ENCODE measurements at regions not wholly inside any gene's neighbourhood (a gene's known extent, or its start where the extent isn't known, plus 50 kb on each side); places are given as distances from the start of the nearest gene placed in this dataset.
"Not testable (repeated sequence)": the region's sequence is repeated elsewhere in the genome, so short reads cannot be mapped to it uniquely, and the experiment has no call there.

GRCh38 chr15:83380059-83380458, 67.1 kb upstream of the SH3GL3 start:
- DNase-seq (no peak), ATAC-seq (no peak)
- ChIA-PET POLR2A (no interaction called here), CTCF (no interaction called here)
- H3K4me1 Mint-ChIP-seq, result peaks cover 0 to 6% (median 0%) of the 10 kb centered on the region in 7 donors
- Histone ChIP-seq H3K9me3 (ENCODE audit: control insufficient read depth in 2 of 3, low read length in 3 of 3) (no peaks in the 10 kb centered on the region), H3K27me3 (ENCODE audit: control insufficient read depth in 2 of 2, insufficient read depth in 2 of 2, low read length in 2 of 2) (no peaks in the 10 kb centered on the region), H3K4me3 (ENCODE audit: low read length) (no peak overlapping the region), H3K36me3 (ENCODE audit: control insufficient read depth in 2 of 3, insufficient read depth in 3 of 3, low read length in 3 of 3) (no peaks in the 10 kb centered on the region), H3K27ac (ENCODE audit: low read depth, low read length) (no peak overlapping the region), H3K4me1 (ENCODE audit: control insufficient read depth in 2 of 2, insufficient read depth in 2 of 2, low read length in 2 of 2) (no peaks in the 10 kb centered on the region)
- peaks cover 40 to 61% (median 51%) of the 10 kb centered on the region in 5 donors for H3K27me3 Mint-ChIP-seq
- no peak overlapping the region for H3K4me3 Mint-ChIP-seq
- no peak overlapping the region for H3K27ac Mint-ChIP-seq
- peaks cover 0 to 3% (median 0%) of the 10 kb centered on the region in 5 donors for H3K36me3 Mint-ChIP-seq
- peaks cover 0 to 6% (median 0%) of the 10 kb centered on the region in 11 donors for H3K9me3 Mint-ChIP-seq
- intact Hi-C loops (cut with micrococcal nuclease), result loop anchor here in 1 of 2 donors (1.0 kb wide), 1 partner anchor 132 kb away; no protein-coding TSS in a partner anchor

GRCh38 chr15:83380682-83381081, 66.5 kb upstream of the SH3GL3 start:
- intact Hi-C loops (cut with micrococcal nuclease), result loop anchor here in 1 of 2 donors (1.0 kb wide), 1 partner anchor 132 kb away; no protein-coding TSS in a partner anchor
- H3K27ac Mint-ChIP-seq, result no peak overlapping the region
- Histone ChIP-seq H3K36me3 (ENCODE audit: control insufficient read depth in 2 of 3, insufficient read depth in 3 of 3, low read length in 3 of 3) (no peaks in the 10 kb centered on the region), H3K4me1 (ENCODE audit: control insufficient read depth in 2 of 2, insufficient read depth in 2 of 2, low read length in 2 of 2) (no peaks in the 10 kb centered on the region), H3K4me3 (ENCODE audit: low read length) (no peak overlapping the region), H3K9me3 (ENCODE audit: control insufficient read depth in 2 of 3, low read length in 3 of 3) (no peaks in the 10 kb centered on the region), H3K27me3 (ENCODE audit: control insufficient read depth in 2 of 2, insufficient read depth in 2 of 2, low read length in 2 of 2) (no peaks in the 10 kb centered on the region), H3K27ac (ENCODE audit: low read depth, low read length) (no peak overlapping the region)
- H3K9me3 Mint-ChIP-seq, result peaks cover 0 to 2% (median 0%) of the 10 kb centered on the region in 11 donors
- ChIA-PET POLR2A (no interaction called here), CTCF (no interaction called here)
- no peak overlapping the region for H3K4me3 Mint-ChIP-seq
- H3K36me3 Mint-ChIP-seq, result peaks cover 0 to 3% (median 0%) of the 10 kb centered on the region in 5 donors
- peak in 2 of 9 donors; percentile 16 to 33 for DNase-seq
- peaks cover 0 to 6% (median 0%) of the 10 kb centered on the region in 7 donors for H3K4me1 Mint-ChIP-seq
- peak; percentile 46 for ATAC-seq
- H3K27me3 Mint-ChIP-seq, result peaks cover 37 to 55% (median 47%) of the 10 kb centered on the region in 5 donors

- H3K27ac Mint-ChIP-seq; H3K4me3 Mint-ChIP-seq; ATAC-seq; intact Hi-C loops (cut with micrococcal nuclease); DNase-seq; H3K9me3 ChIP-seq (ENCODE audit: control insufficient read depth in 2 of 3, low read length in 3 of 3); POLR2A ChIA-PET; H3K36me3 Mint-ChIP-seq; H3K27me3 ChIP-seq (ENCODE audit: control insufficient read depth in 2 of 2, insufficient read depth in 2 of 2, low read length in 2 of 2); H3K27ac ChIP-seq (ENCODE audit: low read depth, low read length); H3K4me1 Mint-ChIP-seq; H3K36me3 ChIP-seq (ENCODE audit: control insufficient read depth in 2 of 3, insufficient read depth in 3 of 3, low read length in 3 of 3); H3K4me3 ChIP-seq (ENCODE audit: low read length); CTCF ChIA-PET; H3K4me1 ChIP-seq (ENCODE audit: control insufficient read depth in 2 of 2, insufficient read depth in 2 of 2, low read length in 2 of 2); H3K9me3 Mint-ChIP-seq: not testable (repeated sequence)
- H3K27me3 Mint-ChIP-seq, result peaks cover 16 to 30% (median 23%) of the 10 kb centered on the region in 5 donors
Observed at GRCh38 chr15:83383608-83384139, 63.5 kb upstream of the SH3GL3 start.

- Histone ChIP-seq H3K36me3 (ENCODE audit: control insufficient read depth in 2 of 3, insufficient read depth in 3 of 3, low read length in 3 of 3) (no peaks in the 10 kb centered on the region), H3K27ac (ENCODE audit: low read depth, low read length) (no peak overlapping the region), H3K4me3 (ENCODE audit: low read length) (no peak overlapping the region), H3K27me3 (ENCODE audit: control insufficient read depth in 2 of 2, insufficient read depth in 2 of 2, low read length in 2 of 2) (no peaks in the 10 kb centered on the region), H3K9me3 (ENCODE audit: control insufficient read depth in 2 of 3, low read length in 3 of 3) (no peaks in the 10 kb centered on the region), H3K4me1 (ENCODE audit: control insufficient read depth in 2 of 2, insufficient read depth in 2 of 2, low read length in 2 of 2) (no peaks in the 10 kb centered on the region)
- Mint-ChIP-seq H3K27ac (no peak overlapping the region), H3K27me3 (peaks cover 7 to 43% (median 25%) of the 10 kb centered on the region in 5 donors), H3K36me3 (no peaks in the 10 kb centered on the region), H3K4me3 (no peak overlapping the region), H3K9me3 (peaks cover 0 to 2% (median 0%) of the 10 kb centered on the region in 11 donors), H3K4me1 (no peaks in the 10 kb centered on the region)
- no peak for DNase-seq
- no peak for ATAC-seq
- CTCF ChIA-PET, result no interaction called here
- POLR2A ChIA-PET, result no interaction called here
- intact Hi-C loops (cut with micrococcal nuclease), result no loop called here
Observed at GRCh38 chr15:83396101-83396500, 51.0 kb upstream of the SH3GL3 start.

Data from naive thymus-derived CD4-positive, alpha-beta T cell (primary cell).